OCI-LY7 (cell line): ENCODE measurements at regions not wholly inside any gene's neighbourhood (a gene's known extent, or its start where the extent isn't known, plus 50 kb on each side); places are given as distances from the start of the nearest gene placed in this dataset.

Experiments used
- EZH2phosphoT487 ChIP-seq: fragments of 200-600 bp; sonication (generic); IDR thresholded peaks from 2 replicates; pipeline ENCODE4 v1.6.1; 2018; ENCODE audit warnings: low read depth, borderline replicate concordance, mild to moderate bottlenecking, mixed run types, antibody characterized with exemption, low read length, moderate library complexity, mixed read lengths
- TF ChIP-seq, protein P1 (sequence below): fragments of 200-600 bp; sonication (generic); conservative IDR thresholded peaks from 2 replicates; pipeline ENCODE4 v1.5.1; 2014; ENCODE audit warnings: mild to moderate bottlenecking, antibody characterized with exemption, low read length, moderate library complexity, mixed read lengths

DNA sequence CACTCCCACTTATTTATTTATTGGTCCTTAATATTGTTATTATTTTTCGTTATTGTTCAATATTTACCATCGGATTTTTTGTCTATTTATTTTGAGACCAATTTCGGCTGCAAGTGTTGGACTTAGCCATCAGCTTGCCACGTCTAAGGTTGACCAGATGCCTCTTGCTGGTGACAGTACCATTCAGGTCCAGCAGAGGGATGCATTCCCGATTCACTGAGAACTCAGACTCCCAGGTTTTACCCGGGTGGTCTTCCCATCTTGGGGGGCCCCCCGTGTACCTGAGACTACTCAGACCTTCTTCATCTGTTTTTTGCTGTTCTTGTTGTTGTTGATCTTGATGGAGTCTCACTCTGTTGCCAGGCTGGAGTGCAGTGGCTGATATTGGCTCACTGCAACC lies 1435.2 kb downstream of the UQCRFS1 start:
- TF ChIP-seq, protein P1, sequence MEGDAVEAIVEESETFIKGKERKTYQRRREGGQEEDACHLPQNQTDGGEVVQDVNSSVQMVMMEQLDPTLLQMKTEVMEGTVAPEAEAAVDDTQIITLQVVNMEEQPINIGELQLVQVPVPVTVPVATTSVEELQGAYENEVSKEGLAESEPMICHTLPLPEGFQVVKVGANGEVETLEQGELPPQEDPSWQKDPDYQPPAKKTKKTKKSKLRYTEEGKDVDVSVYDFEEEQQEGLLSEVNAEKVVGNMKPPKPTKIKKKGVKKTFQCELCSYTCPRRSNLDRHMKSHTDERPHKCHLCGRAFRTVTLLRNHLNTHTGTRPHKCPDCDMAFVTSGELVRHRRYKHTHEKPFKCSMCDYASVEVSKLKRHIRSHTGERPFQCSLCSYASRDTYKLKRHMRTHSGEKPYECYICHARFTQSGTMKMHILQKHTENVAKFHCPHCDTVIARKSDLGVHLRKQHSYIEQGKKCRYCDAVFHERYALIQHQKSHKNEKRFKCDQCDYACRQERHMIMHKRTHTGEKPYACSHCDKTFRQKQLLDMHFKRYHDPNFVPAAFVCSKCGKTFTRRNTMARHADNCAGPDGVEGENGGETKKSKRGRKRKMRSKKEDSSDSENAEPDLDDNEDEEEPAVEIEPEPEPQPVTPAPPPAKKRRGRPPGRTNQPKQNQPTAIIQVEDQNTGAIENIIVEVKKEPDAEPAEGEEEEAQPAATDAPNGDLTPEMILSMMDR: peak; percentile 56
- no peak for TF ChIP-seq EZH2phosphoT487
